ENCODE measurements at regions not wholly inside any gene's neighbourhood (a gene's known extent, or its start where the extent isn't known, plus 50 kb on each side); places are given as distances from the start of the nearest gene placed in this dataset.
"Not testable (repeated sequence)": the region's sequence is repeated elsewhere in the genome, so short reads cannot be mapped to it uniquely, and the experiment has no call there.

DNA sequence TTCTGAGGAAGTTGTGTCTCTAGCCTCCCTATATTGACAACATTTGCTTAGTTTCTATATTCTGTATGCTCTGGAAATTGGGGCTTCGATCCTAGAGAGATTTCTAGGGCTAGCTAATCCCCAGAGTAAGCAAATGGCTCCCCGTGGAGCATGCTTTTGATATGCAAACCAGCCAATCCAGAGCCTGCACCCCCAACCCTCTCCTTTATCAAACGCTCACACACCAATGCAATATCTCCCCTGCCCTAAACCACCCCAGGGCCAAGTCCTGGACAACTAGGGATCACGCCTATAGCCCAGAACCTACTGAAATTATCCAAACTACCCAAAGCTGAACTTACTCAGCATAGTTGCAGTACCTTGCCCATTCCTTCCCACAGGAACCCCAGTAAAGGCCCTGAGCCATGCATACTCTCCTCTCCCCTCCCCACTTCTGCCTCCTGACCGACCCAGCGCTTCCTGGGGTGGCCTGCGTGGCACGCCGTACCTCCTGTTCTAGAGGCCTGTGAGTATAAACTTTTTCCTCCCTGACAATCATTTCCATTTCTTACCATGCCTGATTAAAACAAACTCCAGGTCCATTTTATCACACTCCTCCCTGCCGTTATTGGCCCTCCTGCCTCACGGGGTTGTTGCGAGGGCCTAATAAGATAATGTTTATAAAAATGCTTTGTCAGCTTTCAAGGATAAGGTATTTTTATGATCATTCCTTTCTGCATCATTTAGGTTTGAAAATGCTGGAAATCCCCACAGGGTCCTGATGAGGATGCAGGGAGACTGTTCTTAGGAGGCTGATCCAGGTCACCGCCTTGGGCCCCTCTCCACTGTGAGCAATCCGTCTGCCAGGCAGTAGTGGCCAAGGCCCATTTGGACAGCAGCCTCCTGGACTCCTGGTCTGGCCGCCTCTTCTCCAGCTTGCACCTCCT, 102.7 kb downstream of the TENT5C start:
- no peak for DNase-seq

DNA sequence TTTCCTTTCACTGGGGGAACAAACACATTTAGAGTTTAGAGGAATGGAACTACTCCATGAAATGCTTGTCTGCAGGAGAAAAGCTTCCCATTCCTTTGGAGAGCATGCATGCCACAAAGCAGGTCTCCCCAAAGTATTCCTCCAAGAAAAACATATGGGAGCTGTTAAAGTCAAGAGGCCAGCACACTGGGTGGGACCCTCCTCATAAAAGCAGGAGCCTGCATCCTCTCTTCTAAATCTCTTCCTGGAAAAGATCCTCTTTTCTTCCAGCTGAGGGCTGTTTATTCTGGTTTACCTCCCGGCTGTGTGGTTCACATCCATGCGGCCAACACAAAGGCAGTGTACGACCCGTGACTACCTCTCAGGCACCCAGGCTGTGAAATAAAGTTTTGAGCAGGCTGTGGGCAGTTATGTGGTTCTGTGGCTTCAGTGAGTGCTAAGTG, 103.4 kb downstream of the TENT5C start:
- no peak for DNase-seq

- no peak for DNase-seq
These were observed 104.9 kb downstream of the TENT5C start for GRCh38 chr1:117710710-117711109.

DNA sequence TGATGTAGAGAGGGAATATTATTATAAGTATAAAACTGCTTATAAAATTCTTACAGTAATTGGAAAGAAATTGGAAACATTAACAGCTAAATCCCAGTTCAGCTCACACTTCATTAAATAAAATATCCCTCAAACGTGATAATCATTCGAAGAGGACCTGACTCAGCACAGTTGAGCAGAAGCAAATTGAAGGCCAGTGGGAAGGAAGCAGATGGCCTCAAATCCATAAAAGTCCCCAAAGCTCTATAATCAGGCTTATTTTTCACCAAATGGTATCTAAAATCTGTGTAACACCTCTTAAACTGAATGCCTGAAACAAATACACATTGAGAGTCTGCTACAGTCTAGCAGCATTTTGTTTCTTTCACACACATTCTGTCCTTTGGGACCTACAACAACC, 106.8 kb downstream of the TENT5C start:
- DNase-seq: no peak

- no peak for DNase-seq
These were observed 108.7 kb downstream of the TENT5C start for GRCh38 chr1:117714546-117714945.

- not testable (repeated sequence) for DNase-seq
These were observed 110.2 kb downstream of the TENT5C start for GRCh38 chr1:117716030-117716429.

- not testable (repeated sequence) for DNase-seq
These were observed 112.1 kb downstream of the TENT5C start for GRCh38 chr1:117717980-117718379.

- DNase-seq: not testable (repeated sequence)
These were observed 112.7 kb downstream of the TENT5C start for GRCh38 chr1:117718596-117718995.

GRCh38 chr1:117719004-117719403, 113.2 kb downstream of the TENT5C start:
- DNase-seq: no peak

- no peak for DNase-seq
These were observed 126.4 kb downstream of the TENT5C start for GRCh38 chr1:117732065-117732797.

DNA sequence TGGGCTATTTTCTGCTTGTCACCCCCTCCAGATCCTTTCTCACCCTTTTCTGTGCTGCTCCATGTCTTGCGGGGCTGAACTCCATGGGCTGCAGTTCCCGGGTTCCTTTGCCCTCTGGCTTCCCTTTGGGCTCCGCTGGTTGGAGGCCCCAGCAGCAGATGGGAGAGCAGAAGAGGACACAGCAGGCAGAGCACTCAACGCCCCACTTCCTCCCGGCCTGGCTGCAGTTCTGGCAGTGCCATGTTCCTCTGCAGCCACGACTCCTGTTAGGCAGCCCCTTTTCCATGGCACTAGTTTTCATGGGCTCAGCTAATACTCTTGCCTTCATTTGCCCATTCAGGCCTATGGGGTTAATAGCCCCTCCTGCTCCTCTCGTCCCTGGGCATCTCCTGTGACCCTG, 127.1 kb downstream of the TENT5C start:
- no peak for DNase-seq

GRCh38 chr1:117734403-117734802, 128.6 kb downstream of the TENT5C start:
- no peak for DNase-seq

DNA sequence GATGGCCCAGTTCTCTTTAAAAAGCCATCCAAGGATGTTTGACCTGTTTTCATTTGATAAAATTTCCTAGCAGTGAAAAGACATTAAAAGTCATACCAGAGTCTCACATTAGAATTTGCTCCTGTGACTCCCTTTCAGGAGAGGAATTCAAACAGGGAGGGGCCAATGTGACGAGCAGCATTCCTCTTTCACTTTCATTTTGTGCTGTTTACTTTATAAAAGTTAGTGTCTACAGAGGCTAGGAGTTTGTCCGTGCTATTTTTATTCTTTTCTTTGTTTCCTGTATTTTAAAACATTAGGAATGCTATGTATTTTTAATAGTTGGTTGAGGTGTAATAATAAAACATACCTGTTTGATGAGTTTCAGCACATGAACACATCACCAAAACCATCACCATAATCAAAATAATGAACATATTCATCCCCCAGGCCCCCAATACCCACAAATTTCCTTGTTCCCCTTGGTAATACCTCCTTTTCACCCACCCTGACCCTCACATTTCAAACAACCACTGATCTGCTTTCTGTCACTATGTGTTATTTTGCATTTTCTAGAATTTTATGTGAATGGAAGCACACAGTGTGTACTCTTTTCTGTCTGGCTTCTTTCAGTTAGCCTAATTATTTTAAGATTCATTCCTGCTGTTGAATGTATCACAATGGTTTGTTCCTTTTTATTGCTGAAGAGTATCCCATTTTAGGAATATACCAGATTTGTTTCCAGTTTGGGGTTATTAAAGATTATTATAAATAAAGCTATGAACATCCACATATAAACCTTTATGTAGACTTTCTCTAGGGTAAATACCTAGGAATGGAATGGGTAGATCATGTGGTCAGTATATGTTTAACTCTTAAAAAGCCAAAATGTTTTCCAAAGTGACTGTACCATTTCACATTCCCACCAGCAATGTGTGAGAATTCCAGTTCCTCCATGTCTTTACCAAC, 129.5 kb downstream of the TENT5C start:
- DNase-seq: no peak

GRCh38 chr1:117739504-117739903, 133.7 kb downstream of the TENT5C start:
- no peak for DNase-seq

GRCh38 chr1:117740496-117740895, 134.6 kb downstream of the TENT5C start:
- DNase-seq: no peak

GRCh38 chr1:117746565-117746964, 140.7 kb downstream of the TENT5C start:
- DNase-seq: not testable (repeated sequence)

- no peak for DNase-seq
These were observed 141.8 kb downstream of the TENT5C start for GRCh38 chr1:117747605-117748004.

DNA sequence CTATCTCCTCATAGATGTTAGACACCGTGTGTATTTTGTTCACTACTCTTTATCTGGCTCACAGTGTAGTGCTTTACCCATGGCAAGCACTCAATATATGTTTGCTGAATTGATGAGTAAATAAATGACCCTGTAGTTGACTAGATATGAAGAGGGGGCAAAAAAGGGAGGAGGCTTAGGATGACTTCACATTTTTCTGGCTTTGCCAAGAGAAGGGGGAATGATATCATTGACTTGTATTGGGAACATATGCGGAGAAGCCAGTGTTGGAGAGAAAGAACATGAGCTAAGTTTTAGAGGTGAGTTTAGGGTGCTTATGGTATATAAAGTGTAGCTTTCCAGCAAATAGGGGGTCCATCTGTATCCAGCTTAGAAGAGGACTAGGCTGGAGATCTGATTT, 145.5 kb downstream of the TENT5C start:
- DNase-seq: no peak

- DNase-seq: no peak
These were observed 146.8 kb downstream of the TENT5C start for GRCh38 chr1:117752661-117753060.

- DNase-seq: no peak
These were observed 147.4 kb downstream of the TENT5C start for GRCh38 chr1:117753232-117753631.

DNA sequence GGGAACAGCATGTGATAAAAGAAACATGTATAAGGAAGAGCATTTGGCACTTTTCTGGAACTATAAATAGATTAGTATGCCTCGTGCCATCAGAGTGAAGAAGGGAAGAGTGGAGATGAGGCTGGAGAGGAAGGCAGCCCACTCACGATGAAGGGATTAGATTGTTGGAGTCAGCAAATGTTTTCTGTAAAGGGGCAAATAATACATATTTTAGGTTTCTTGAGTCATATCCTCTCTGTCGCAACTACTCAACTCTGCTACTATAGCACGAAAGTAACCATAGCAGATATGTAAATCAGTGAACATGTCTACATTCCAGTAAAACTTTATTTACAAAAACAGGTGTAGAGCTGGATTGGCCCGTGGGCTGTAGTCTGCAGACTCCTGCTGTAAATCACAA, 147.8 kb downstream of the TENT5C start:
- no peak for DNase-seq

DNA sequence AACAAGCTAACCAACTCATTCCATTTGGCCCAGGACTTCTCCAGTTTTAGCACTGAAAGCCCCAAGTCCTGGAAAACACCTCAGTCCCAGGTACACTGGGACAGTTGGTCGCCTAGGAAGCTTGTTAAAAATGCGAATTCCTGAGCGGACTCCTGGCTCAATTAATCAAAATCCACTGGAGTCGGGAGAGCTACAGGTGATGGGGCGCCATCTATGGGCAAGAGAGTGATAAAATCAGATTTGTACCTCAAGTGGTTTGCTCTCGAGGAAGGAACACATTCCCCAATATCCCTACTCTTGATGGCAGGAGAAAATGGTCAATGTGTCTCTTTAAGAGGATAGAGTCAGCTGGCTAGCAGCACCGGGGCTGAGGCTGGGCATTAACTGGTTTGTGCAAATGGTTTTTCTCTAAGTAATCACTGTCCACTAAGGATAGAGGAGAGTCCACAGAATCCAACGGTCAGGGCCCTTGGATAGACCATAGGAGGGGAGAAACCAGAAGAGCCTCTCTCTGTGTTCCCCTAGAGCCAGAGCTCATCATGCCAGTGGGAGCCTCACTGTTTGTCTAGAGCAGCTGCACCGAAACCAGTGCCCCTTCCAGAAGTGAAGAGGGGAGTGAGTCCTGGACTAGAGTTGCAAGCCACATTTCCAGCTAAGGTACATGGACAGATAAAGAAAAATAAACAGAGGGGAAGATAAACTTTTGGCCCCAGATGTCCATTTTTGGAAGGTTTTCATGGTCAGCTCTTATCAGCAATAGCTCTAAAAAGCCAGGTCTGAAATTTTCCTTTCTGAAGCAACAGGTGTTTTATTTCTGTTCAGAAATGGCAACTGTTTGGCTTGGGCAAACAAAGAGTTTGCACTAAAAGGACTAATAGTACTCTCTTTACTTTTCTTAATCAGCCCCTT, 148.5 kb downstream of the TENT5C start:
- peak; percentile 40 to 41 for DNase-seq
